ENCODE measurements at regions not wholly inside any gene's neighbourhood (a gene's known extent, or its start where the extent isn't known, plus 50 kb on each side); places are given as distances from the start of the nearest gene placed in this dataset.

DNA sequence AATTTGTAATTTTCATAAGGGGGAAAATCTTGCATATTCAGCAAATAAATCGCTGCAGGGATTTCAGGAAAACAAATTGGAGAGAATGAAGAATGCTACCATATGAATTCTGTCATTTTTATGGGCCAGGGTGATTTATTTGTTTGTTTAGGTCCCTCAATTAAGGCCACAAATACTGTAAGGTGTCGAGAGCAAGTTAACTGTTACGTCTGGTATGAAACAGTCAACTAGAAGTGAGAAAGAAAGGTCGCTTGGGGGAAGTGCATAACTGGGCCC lies 166.9 kb upstream of the TSHZ2 start:
- H3K9me3 ChIP-seq (ENCODE audit: low read depth, low read length, poor library complexity, severe bottlenecking): no peaks in the 10 kb centered on the region
- ChIA-PET CTCF (interaction anchor here (0.7 kb wide), 1 partner anchor 58 kb away, joined by 3 read pairs; no protein-coding TSS in a partner anchor), POLR2A (ENCODE audit: low non-redundant PET) (no interaction called here)
- no peak for DNase-seq (ENCODE audit: low spot score)
- H3K36me3 ChIP-seq (ENCODE audit: insufficient read depth, low read length, poor library complexity, severe bottlenecking): no peaks in the 10 kb centered on the region
- H3K27ac ChIP-seq (ENCODE audit: low read depth, low read length, poor library complexity, severe bottlenecking): no peak overlapping the region
- TF ChIP-seq, protein P1, sequence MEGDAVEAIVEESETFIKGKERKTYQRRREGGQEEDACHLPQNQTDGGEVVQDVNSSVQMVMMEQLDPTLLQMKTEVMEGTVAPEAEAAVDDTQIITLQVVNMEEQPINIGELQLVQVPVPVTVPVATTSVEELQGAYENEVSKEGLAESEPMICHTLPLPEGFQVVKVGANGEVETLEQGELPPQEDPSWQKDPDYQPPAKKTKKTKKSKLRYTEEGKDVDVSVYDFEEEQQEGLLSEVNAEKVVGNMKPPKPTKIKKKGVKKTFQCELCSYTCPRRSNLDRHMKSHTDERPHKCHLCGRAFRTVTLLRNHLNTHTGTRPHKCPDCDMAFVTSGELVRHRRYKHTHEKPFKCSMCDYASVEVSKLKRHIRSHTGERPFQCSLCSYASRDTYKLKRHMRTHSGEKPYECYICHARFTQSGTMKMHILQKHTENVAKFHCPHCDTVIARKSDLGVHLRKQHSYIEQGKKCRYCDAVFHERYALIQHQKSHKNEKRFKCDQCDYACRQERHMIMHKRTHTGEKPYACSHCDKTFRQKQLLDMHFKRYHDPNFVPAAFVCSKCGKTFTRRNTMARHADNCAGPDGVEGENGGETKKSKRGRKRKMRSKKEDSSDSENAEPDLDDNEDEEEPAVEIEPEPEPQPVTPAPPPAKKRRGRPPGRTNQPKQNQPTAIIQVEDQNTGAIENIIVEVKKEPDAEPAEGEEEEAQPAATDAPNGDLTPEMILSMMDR (conservative IDR thresholded peaks at IDR 0.05; ENCODE audit: low read depth, low read length): no peak
- TF ChIP-seq EZH2 (IDR thresholded peaks at IDR 0.05; ENCODE audit: borderline replicate concordance, low read depth, low read length, poor library complexity, severe bottlenecking): no peak
- H3K4me3 ChIP-seq (ENCODE audit: low read depth, low read length, poor library complexity, severe bottlenecking): no peak overlapping the region
- BruUV-seq (replicated peaks): no TSS peak
- H3K27me3 ChIP-seq (replicated peaks; ENCODE audit: insufficient read depth, low read depth, low read length, poor library complexity): no peaks in the 10 kb centered on the region
- intact Hi-C loops (cut with micrococcal nuclease; ENCODE audit: unreplicated experiment): no loop called here
- H3K4me1 ChIP-seq (ENCODE audit: insufficient read depth, low read length, poor library complexity, severe bottlenecking): no peaks in the 10 kb centered on the region

- no peak overlapping the region for H3K4me3 ChIP-seq (ENCODE audit: low read depth, low read length, poor library complexity, severe bottlenecking)
- no peak overlapping the region for H3K27ac ChIP-seq (ENCODE audit: low read depth, low read length, poor library complexity, severe bottlenecking)
- H3K27me3 ChIP-seq (replicated peaks; ENCODE audit: insufficient read depth, low read depth, low read length, poor library complexity): no peaks in the 10 kb centered on the region
- no peaks in the 10 kb centered on the region for H3K9me3 ChIP-seq (ENCODE audit: low read depth, low read length, poor library complexity, severe bottlenecking)
- no peaks in the 10 kb centered on the region for H3K36me3 ChIP-seq (ENCODE audit: insufficient read depth, low read length, poor library complexity, severe bottlenecking)
- BruUV-seq (replicated peaks): no TSS peak
- intact Hi-C loops (cut with micrococcal nuclease; ENCODE audit: unreplicated experiment): no loop called here
- no peak for DNase-seq (ENCODE audit: low spot score)
- ChIA-PET CTCF (interaction anchor here (0.7 kb wide), 1 partner anchor 57 kb away, joined by 3 read pairs; no protein-coding TSS in a partner anchor), POLR2A (ENCODE audit: low non-redundant PET) (no interaction called here)
- TF ChIP-seq EZH2 (IDR thresholded peaks at IDR 0.05; ENCODE audit: borderline replicate concordance, low read depth, low read length, poor library complexity, severe bottlenecking): no peak
- TF ChIP-seq, protein P1 (conservative IDR thresholded peaks at IDR 0.05; ENCODE audit: low read depth, low read length): no peak
- H3K4me1 ChIP-seq (ENCODE audit: insufficient read depth, low read length, poor library complexity, severe bottlenecking): no peaks in the 10 kb centered on the region
Observed at GRCh38 chr20:52804497-52805295, 167.5 kb upstream of the TSHZ2 start.

DNA sequence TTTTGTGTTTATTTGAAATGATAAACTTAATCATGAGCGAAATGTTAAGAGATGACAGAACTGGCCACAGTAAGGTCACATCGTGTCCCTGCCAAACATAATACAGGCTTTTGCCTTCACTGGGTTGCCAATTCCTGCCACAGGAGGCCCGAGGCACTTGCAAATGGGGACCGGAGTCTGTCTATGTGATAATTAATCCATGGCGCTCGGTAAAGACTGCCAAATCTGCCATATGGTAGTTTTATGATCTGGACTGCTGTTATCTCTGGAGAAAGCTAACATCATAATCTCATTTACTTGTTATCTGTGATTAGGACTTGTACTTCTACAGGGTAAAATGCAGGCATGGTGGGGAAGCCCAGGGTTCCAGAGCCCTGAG lies 170.5 kb upstream of the TSHZ2 start:
- H3K4me3 ChIP-seq (ENCODE audit: low read depth, low read length, poor library complexity, severe bottlenecking): no peak overlapping the region
- no peaks in the 10 kb centered on the region for H3K4me1 ChIP-seq (ENCODE audit: insufficient read depth, low read length, poor library complexity, severe bottlenecking)
- no peaks in the 10 kb centered on the region for H3K36me3 ChIP-seq (ENCODE audit: insufficient read depth, low read length, poor library complexity, severe bottlenecking)
- DNase-seq (ENCODE audit: low spot score): no peak
- intact Hi-C loops (cut with micrococcal nuclease; ENCODE audit: unreplicated experiment): no loop called here
- BruUV-seq (replicated peaks): no TSS peak
- ChIA-PET POLR2A (ENCODE audit: low non-redundant PET) (no interaction called here), CTCF (no interaction called here)
- H3K27ac ChIP-seq (ENCODE audit: low read depth, low read length, poor library complexity, severe bottlenecking): no peak overlapping the region
- no peaks in the 10 kb centered on the region for H3K27me3 ChIP-seq (replicated peaks; ENCODE audit: insufficient read depth, low read depth, low read length, poor library complexity)
- TF ChIP-seq, protein P1 (conservative IDR thresholded peaks at IDR 0.05; ENCODE audit: low read depth, low read length): no peak
- TF ChIP-seq EZH2 (IDR thresholded peaks at IDR 0.05; ENCODE audit: borderline replicate concordance, low read depth, low read length, poor library complexity, severe bottlenecking): no peak
- no peaks in the 10 kb centered on the region for H3K9me3 ChIP-seq (ENCODE audit: low read depth, low read length, poor library complexity, severe bottlenecking)
